DOHH2 (cell line): ENCODE measurements at regions not wholly inside any gene's neighbourhood (a gene's known extent, or its start where the extent isn't known, plus 50 kb on each side); places are given as distances from the start of the nearest gene placed in this dataset.

Source experiments
- H3F3A ChIP-seq: fragments of 200-600 bp; sonication (generic), shearing (Covaris generic); 2 replicates; pipeline ENCODE4 v1.6.0; 2016; ENCODE audit warnings: antibody characterized with exemption, mild to moderate bottlenecking; ENCODE audit not compliant: control insufficient read depth, insufficient read depth
- H3K27ac ChIP-seq: fragments of 200-600 bp; sonication (generic); 2 replicates; pipeline ENCODE4 v1.5.1; 2014; ENCODE audit warnings: low read depth, mild to moderate bottlenecking, low read length, moderate library complexity
- H3K27me3 ChIP-seq: fragments of 200-600 bp; sonication (generic); 2 replicates; pipeline ENCODE4 v1.6.1; 2014; ENCODE audit warnings: mild to moderate bottlenecking, low read length, mixed read lengths; ENCODE audit not compliant: control insufficient read depth
- H3K36me3 ChIP-seq: fragments of 200-600 bp; sonication (generic); 2 replicates; pipeline ENCODE4 v1.6.1; 2014; ENCODE audit warnings: mild to moderate bottlenecking, low read length, moderate library complexity, mixed read lengths; ENCODE audit not compliant: control insufficient read depth
- H3K4me1 ChIP-seq: fragments of 200-600 bp; sonication (generic); 2 replicates; pipeline ENCODE4 v1.6.1; 2014; ENCODE audit warnings: mild to moderate bottlenecking, low read length, mixed read lengths; ENCODE audit not compliant: control insufficient read depth
- H3K4me2 ChIP-seq: fragments of 200-600 bp; sonication (generic); 2 replicates; pipeline ENCODE4 v1.6.0; 2014; ENCODE audit warnings: mild to moderate bottlenecking, low read length, moderate library complexity
- H3K4me3 ChIP-seq: fragments of 200-600 bp; sonication (generic); 2 replicates; pipeline ENCODE4 v1.5.1; 2014; ENCODE audit warnings: mild to moderate bottlenecking, low read length, mixed read lengths
- H3K79me2 ChIP-seq: fragments of 200-600 bp; sonication (generic); 2 replicates; pipeline ENCODE4 v1.6.1; 2014; ENCODE audit warnings: mild to moderate bottlenecking, low read length, mixed read lengths; ENCODE audit not compliant: control insufficient read depth
- H3K9me2 ChIP-seq: fragments of 200-600 bp; sonication (generic); replicated peaks from 2 replicates; pipeline ENCODE4 v1.6.1; 2014; ENCODE audit warnings: mild to moderate bottlenecking, low read length, mixed read lengths; ENCODE audit not compliant: control insufficient read depth
- H3K9me3 ChIP-seq: fragments of 200-600 bp; sonication (generic); 2 replicates; pipeline ENCODE4 v1.6.1; 2014; ENCODE audit warnings: antibody characterized with exemption, low read length, mixed read lengths; ENCODE audit not compliant: control insufficient read depth, insufficient read depth
- H4K20me1 ChIP-seq: fragments of 200-600 bp; sonication (generic); 2 replicates; pipeline ENCODE4 v1.6.0; 2014; ENCODE audit warnings: low read depth, mild to moderate bottlenecking, antibody characterized with exemption, low read length, moderate library complexity; ENCODE audit not compliant: control insufficient read depth, insufficient read depth
- CTCF ChIP-seq: fragments of 200-600 bp; sonication (generic); IDR thresholded peaks from one replicate; pipeline ENCODE4 v1.5.1; 2014; ENCODE audit warnings: antibody characterized with exemption, mild to moderate bottlenecking, low read depth, low read length; ENCODE audit not compliant: poor library complexity, severe bottlenecking
- EZH2phosphoT487 ChIP-seq: fragments of 200-600 bp; sonication (generic); IDR thresholded peaks from 2 replicates; pipeline ENCODE4 v1.6.1; 2017; ENCODE audit warnings: borderline replicate concordance, mild to moderate bottlenecking, antibody characterized with exemption, low read length, moderate library complexity, mixed read lengths

DNA sequence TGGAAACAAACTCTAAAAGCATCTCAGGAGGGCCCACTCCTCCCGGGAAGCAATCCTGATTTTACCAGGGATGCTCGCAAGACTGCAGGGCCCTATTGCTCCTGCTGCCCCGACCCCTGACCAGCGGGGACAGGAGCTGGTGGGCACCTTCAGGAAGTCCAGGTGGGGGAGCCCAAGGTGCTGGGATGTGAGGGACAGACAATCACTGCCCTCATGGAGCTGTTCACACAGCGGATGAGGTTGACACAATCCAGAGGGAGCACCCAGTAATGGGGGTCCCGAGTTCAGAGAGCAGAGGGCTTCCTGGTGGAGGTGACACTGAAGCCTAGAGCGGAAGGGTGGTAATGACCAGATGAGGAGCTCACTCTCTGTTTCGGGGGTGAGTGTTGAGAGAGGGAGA is 126.2 kb downstream of the FOXL1 start:
- no peak overlapping the region for H3K27ac ChIP-seq

GRCh38 chr16:86706726-86707125 is 128.4 kb downstream of the FOXL1 start:
- H3K4me2 ChIP-seq: no peak overlapping the region
- no peak overlapping the region for H3K4me3 ChIP-seq
- no peak for TF ChIP-seq CTCF
- TF ChIP-seq EZH2phosphoT487: no peak
- no peaks in the 10 kb centered on the region for H3K27me3 ChIP-seq
- no peaks in the 10 kb centered on the region for H3K4me1 ChIP-seq
- H3K9me2 ChIP-seq: no peaks in the 10 kb centered on the region
- no peaks in the 10 kb centered on the region for H4K20me1 ChIP-seq
- H3K36me3 ChIP-seq: no peaks in the 10 kb centered on the region
- H3F3A ChIP-seq: no peaks in the 10 kb centered on the region
- H3K27ac ChIP-seq: no peak overlapping the region
- H3K9me3 ChIP-seq: no peaks in the 10 kb centered on the region
- no peaks in the 10 kb centered on the region for H3K79me2 ChIP-seq

More for the DNA sequence above, 126.2 kb downstream of the FOXL1 start:
- TF ChIP-seq CTCF (no peak), EZH2phosphoT487 (no peak)
- no peak overlapping the region for H3K4me3 ChIP-seq
- no peaks in the 10 kb centered on the region for H3F3A ChIP-seq
- no peaks in the 10 kb centered on the region for H3K79me2 ChIP-seq
- no peaks in the 10 kb centered on the region for H3K9me2 ChIP-seq
- no peaks in the 10 kb centered on the region for H4K20me1 ChIP-seq
- no peaks in the 10 kb centered on the region for H3K36me3 ChIP-seq
- H3K9me3 ChIP-seq: no peaks in the 10 kb centered on the region
- no peaks in the 10 kb centered on the region for H3K27me3 ChIP-seq
- no peak overlapping the region for H3K4me2 ChIP-seq
- H3K4me1 ChIP-seq: no peaks in the 10 kb centered on the region

DNA sequence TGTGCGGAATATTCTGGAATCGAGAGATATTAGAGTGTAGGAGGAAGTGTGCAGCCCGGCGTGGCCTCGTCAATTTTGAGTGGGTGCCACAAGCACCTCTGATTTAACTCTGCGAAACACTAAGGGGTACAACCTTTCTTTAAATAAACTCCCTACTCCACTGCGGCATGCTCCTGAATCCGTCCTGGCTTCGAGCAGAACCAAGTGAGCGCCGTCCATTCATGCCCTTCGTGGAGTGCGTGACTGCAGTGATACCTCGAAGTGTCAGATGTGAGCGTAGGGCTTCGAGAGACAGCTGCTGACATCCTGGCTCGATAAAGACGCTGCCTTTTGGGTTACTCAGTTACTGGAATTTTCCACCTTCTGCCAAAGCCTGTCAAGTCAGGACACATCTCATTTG is 128.8 kb downstream of the FOXL1 start:
- H3K27me3 ChIP-seq: no peaks in the 10 kb centered on the region

More for the DNA sequence above, 128.8 kb downstream of the FOXL1 start:
- no peak overlapping the region for H3K27ac ChIP-seq
- no peaks in the 10 kb centered on the region for H3K4me1 ChIP-seq
- H3K4me2 ChIP-seq: no peak overlapping the region
- H3K9me3 ChIP-seq: no peaks in the 10 kb centered on the region
- no peaks in the 10 kb centered on the region for H3F3A ChIP-seq
- H3K4me3 ChIP-seq: no peak overlapping the region
- no peaks in the 10 kb centered on the region for H3K9me2 ChIP-seq
- H3K79me2 ChIP-seq: no peaks in the 10 kb centered on the region
- no peaks in the 10 kb centered on the region for H3K36me3 ChIP-seq
- TF ChIP-seq CTCF (no peak), EZH2phosphoT487 (no peak)
- H4K20me1 ChIP-seq: no peaks in the 10 kb centered on the region
